ENCODE measurements at regions not wholly inside any gene's neighbourhood (a gene's known extent, or its start where the extent isn't known, plus 50 kb on each side); places are given as distances from the start of the nearest gene placed in this dataset.

DNA sequence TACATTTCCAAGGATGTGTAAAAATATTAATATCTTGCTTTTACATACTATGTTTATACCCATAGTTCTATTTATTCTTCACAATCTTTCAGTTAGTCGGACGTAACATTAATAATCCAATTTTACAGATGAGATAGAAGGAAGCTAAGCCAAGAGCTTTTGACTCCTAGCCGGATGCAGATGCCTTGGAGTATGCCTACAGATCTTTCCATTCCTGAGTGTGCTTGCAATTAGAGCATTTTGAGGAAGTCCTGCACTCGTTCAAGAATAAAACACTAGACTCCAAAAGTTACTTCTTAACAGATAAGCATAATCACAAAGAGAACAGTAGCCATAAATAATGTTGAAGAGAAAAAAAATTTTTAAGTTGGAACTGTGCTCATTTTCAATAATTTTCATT, 337.6 kb upstream of the CLEC14A start:
- TF ChIP-seq BHLHE40 (IDR thresholded peaks at IDR 0.05; ENCODE audit: borderline replicate concordance) (no peak), LEF1 (IDR thresholded peaks at IDR 0.05; ENCODE audit: borderline replicate concordance) (no peak), FOXA1 (IDR thresholded peaks at IDR 0.05) (no peak)
